ENCODE measurements at regions not wholly inside any gene's neighbourhood (a gene's known extent, or its start where the extent isn't known, plus 50 kb on each side); places are given as distances from the start of the nearest gene placed in this dataset.

DNA sequence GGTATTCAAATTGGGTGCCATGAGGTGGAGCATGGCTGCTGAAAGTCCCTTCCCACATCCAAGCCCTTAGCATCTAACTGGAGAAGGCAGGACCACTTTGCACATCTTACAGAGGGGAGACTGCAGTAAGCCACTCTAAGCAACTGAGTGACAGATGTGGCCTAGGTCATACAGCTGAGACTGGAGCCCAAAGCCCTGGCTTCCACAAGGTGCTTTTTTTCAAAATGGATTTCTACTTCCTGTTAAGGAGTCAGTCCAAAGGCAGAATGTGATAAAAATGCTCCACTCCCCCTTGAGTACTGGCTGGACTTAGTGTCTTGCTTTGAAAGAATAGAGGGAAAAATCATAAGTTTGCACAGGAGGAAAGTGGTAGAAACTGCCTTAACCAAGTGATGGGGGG is 424.0 kb upstream of the SPRED2 start:
- TF ChIP-seq, protein P1, sequence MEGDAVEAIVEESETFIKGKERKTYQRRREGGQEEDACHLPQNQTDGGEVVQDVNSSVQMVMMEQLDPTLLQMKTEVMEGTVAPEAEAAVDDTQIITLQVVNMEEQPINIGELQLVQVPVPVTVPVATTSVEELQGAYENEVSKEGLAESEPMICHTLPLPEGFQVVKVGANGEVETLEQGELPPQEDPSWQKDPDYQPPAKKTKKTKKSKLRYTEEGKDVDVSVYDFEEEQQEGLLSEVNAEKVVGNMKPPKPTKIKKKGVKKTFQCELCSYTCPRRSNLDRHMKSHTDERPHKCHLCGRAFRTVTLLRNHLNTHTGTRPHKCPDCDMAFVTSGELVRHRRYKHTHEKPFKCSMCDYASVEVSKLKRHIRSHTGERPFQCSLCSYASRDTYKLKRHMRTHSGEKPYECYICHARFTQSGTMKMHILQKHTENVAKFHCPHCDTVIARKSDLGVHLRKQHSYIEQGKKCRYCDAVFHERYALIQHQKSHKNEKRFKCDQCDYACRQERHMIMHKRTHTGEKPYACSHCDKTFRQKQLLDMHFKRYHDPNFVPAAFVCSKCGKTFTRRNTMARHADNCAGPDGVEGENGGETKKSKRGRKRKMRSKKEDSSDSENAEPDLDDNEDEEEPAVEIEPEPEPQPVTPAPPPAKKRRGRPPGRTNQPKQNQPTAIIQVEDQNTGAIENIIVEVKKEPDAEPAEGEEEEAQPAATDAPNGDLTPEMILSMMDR (IDR thresholded peaks at IDR 0.05): no peak
- no peak for TF ChIP-seq POLR2AphosphoS5 (IDR thresholded peaks at IDR 0.05; ENCODE audit: low read depth, low read length)
- no peak for TF ChIP-seq TCF7L2 (IDR thresholded peaks at IDR 0.05; ENCODE audit: low read depth, low read length)

All from Panc1 (cell line).